MM.1S (cell line): ENCODE measurements at regions not wholly inside any gene's neighbourhood (a gene's known extent, or its start where the extent isn't known, plus 50 kb on each side); places are given as distances from the start of the nearest gene placed in this dataset.
"Not testable (repeated sequence)": the region's sequence is repeated elsewhere in the genome, so short reads cannot be mapped to it uniquely, and the experiment has no call there.

Source experiments
- DNase-seq: peaks from one replicate; pipeline ENCODE4 v3.0.0-alpha.2; 2015
- H2AFZ ChIP-seq: fragments of 300-600 bp; sonication (generic); 2 replicates; pipeline ENCODE4 v1.6.0; 2016; ENCODE audit warnings: antibody characterized with exemption, low read length
- H3F3A ChIP-seq: fragments of 300-600 bp; sonication (generic); 2 replicates; pipeline ENCODE4 v1.6.1; 2016; ENCODE audit warnings: mild to moderate bottlenecking, antibody characterized with exemption, low read length, moderate library complexity, mixed read lengths; ENCODE audit not compliant: insufficient read depth
- H3K27ac ChIP-seq: fragments of 300-600 bp; sonication (generic); 2 replicates; pipeline ENCODE4 v1.5.1; 2016; ENCODE audit warnings: mild to moderate bottlenecking, low read length
- H3K27me3 ChIP-seq: fragments of 300-600 bp; sonication (generic); replicated peaks from 2 replicates; pipeline ENCODE4 v1.6.0; 2016; ENCODE audit warnings: low read length; ENCODE audit not compliant: insufficient read depth
- H3K36me3 ChIP-seq: fragments of 300-600 bp; sonication (generic); replicated peaks from 2 replicates; pipeline ENCODE4 v1.6.1; 2016; ENCODE audit warnings: mild to moderate bottlenecking, low read length, mixed read lengths; ENCODE audit not compliant: insufficient read depth
- H3K4me1 ChIP-seq: fragments of 300-600 bp; sonication (generic); 2 replicates; pipeline ENCODE4 v1.6.1; 2016; ENCODE audit warnings: low read length, mixed read lengths
- H3K4me2 ChIP-seq: fragments of 300-600 bp; sonication (generic); 2 replicates; pipeline ENCODE4 v1.6.0; 2016; ENCODE audit warnings: low read depth, low read length
- H3K4me3 ChIP-seq: fragments of 300-600 bp; sonication (generic); 2 replicates; pipeline ENCODE4 v1.5.1; 2016; ENCODE audit warnings: low read length, mixed read lengths
- H3K79me2 ChIP-seq: fragments of 300-600 bp; sonication (generic); 2 replicates; pipeline ENCODE4 v1.6.1; 2016; ENCODE audit warnings: mixed run types, low read length, mixed read lengths
- H3K9ac ChIP-seq: fragments of 300-600 bp; sonication (generic); 2 replicates; pipeline ENCODE4 v1.6.1; 2016; ENCODE audit warnings: low read length, mixed read lengths
- H3K9me2 ChIP-seq: fragments of 300-600 bp; sonication (generic); replicated peaks from 2 replicates; pipeline ENCODE4 v1.6.1; 2016; ENCODE audit warnings: mild to moderate bottlenecking, low read length, mixed read lengths; ENCODE audit not compliant: insufficient read depth
- H3K9me3 ChIP-seq: fragments of 300-600 bp; sonication (generic); replicated peaks from 2 replicates; pipeline ENCODE4 v1.6.1; 2016; ENCODE audit warnings: mild to moderate bottlenecking, low read length, mixed read lengths; ENCODE audit not compliant: insufficient read depth
- H4K20me1 ChIP-seq: fragments of 300-600 bp; sonication (generic); 2 replicates; pipeline ENCODE4 v1.6.1; 2016; ENCODE audit warnings: mild to moderate bottlenecking, low read length, moderate library complexity, mixed read lengths; ENCODE audit not compliant: insufficient read depth
- EZH2 ChIP-seq: fragments of 300-600 bp; sonication (generic); optimal IDR thresholded peaks from 2 replicates; pipeline ENCODE3; 2017; ENCODE audit warnings: low read depth, mild to moderate bottlenecking, antibody characterized with exemption, low read length, mixed read lengths
- EZH2phosphoT487 ChIP-seq: fragments of 300-600 bp; sonication (generic); IDR thresholded peaks from 2 replicates; pipeline ENCODE4 v1.6.1; 2018; ENCODE audit warnings: antibody characterized with exemption, low read length
- TF ChIP-seq, protein P1 (sequence below): fragments of 300-600 bp; sonication (generic); IDR thresholded peaks from 2 replicates; pipeline ENCODE4 v1.5.1; 2016; ENCODE audit warnings: antibody characterized with exemption, low read length, mixed read lengths

DNA sequence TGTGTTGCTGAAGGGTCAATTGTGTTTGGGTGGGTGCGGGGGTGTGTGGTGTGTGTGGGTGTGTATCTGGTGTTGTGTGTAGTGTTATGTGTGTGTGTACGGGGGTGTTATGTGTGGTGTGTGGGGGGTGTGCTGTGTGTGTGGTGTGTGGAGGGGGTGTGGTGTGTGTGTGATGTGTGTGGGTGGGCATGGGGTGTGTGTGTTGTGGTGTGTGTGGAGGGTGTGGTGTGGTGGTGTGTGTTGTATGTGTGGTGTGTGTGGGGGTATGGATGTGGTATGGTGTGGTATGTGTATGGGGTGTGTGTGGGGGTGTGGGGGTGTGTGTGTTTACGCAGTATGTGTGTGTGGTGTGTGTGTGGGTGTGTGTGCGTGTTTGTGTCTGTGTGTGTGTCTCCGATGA, 110.8 kb downstream of the ZNF22 start:
- Histone ChIP-seq H3F3A (no peaks in the 10 kb centered on the region), H3K9ac (no peak overlapping the region), H3K4me2 (no peak overlapping the region), H2AFZ (no peak overlapping the region), H3K4me1 (no peaks in the 10 kb centered on the region), H3K27me3 (no peaks in the 10 kb centered on the region), H3K9me3 (no peaks in the 10 kb centered on the region), H3K9me2 (no peaks in the 10 kb centered on the region), H3K4me3 (no peak overlapping the region), H3K27ac (no peak overlapping the region), H3K79me2 (no peaks in the 10 kb centered on the region), H3K36me3 (no peaks in the 10 kb centered on the region), H4K20me1 (no peaks in the 10 kb centered on the region)
- TF ChIP-seq, protein P1, sequence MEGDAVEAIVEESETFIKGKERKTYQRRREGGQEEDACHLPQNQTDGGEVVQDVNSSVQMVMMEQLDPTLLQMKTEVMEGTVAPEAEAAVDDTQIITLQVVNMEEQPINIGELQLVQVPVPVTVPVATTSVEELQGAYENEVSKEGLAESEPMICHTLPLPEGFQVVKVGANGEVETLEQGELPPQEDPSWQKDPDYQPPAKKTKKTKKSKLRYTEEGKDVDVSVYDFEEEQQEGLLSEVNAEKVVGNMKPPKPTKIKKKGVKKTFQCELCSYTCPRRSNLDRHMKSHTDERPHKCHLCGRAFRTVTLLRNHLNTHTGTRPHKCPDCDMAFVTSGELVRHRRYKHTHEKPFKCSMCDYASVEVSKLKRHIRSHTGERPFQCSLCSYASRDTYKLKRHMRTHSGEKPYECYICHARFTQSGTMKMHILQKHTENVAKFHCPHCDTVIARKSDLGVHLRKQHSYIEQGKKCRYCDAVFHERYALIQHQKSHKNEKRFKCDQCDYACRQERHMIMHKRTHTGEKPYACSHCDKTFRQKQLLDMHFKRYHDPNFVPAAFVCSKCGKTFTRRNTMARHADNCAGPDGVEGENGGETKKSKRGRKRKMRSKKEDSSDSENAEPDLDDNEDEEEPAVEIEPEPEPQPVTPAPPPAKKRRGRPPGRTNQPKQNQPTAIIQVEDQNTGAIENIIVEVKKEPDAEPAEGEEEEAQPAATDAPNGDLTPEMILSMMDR: no peak
- TF ChIP-seq EZH2 (no peak), EZH2phosphoT487 (no peak)
- no peak for DNase-seq

- not testable (repeated sequence) for H3K4me1 ChIP-seq, H3K9me2 ChIP-seq, H3K27me3 ChIP-seq, DNase-seq, H3K9ac ChIP-seq, H2AFZ ChIP-seq, H3K36me3 ChIP-seq, H3K4me2 ChIP-seq, H3K79me2 ChIP-seq, H3K9me3 ChIP-seq, H3K27ac ChIP-seq, H4K20me1 ChIP-seq, H3F3A ChIP-seq, H3K4me3 ChIP-seq
These were observed 117.2 kb downstream of the ZNF22 start for GRCh38 chr10:45117940-45118339.

DNA sequence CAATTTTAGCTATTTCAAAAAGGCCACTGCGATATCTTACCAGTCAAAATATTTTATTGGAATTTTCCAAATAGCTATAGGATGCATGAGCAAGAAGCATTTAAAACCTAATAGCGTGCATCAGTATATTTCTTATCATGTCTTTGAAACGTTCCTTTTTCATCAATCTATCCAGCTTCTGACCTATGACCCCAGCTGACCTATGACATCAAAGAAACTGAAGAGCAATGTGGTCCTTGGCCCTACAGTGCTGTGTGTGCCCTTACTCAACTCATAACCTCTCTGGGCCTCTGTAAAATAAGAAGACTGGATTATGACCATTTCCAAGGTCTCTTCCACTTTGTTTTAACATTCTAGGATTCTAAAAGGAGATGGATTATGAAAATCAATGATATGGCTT, 118.2 kb downstream of the ZNF22 start:
- H3K4me2 ChIP-seq: no peak overlapping the region
- H3F3A ChIP-seq: no peaks in the 10 kb centered on the region
- H3K9me2 ChIP-seq: no peaks in the 10 kb centered on the region
- H2AFZ ChIP-seq: no peak overlapping the region
- H3K27me3 ChIP-seq: no peaks in the 10 kb centered on the region
- H3K9me3 ChIP-seq: no peaks in the 10 kb centered on the region
- no peak for DNase-seq
- no peak overlapping the region for H3K9ac ChIP-seq
- no peaks in the 10 kb centered on the region for H3K4me1 ChIP-seq
- no peak overlapping the region for H3K27ac ChIP-seq
- TF ChIP-seq, protein P1: no peak
- TF ChIP-seq EZH2 (no peak), EZH2phosphoT487 (no peak)
- no peaks in the 10 kb centered on the region for H3K79me2 ChIP-seq
- H4K20me1 ChIP-seq: no peaks in the 10 kb centered on the region
- H3K4me3 ChIP-seq: no peak overlapping the region
- H3K36me3 ChIP-seq: no peaks in the 10 kb centered on the region

- H3K9me3 ChIP-seq, H3K27ac ChIP-seq, H2AFZ ChIP-seq: not testable (repeated sequence)
These were observed 121.6 kb downstream of the ZNF22 start for GRCh38 chr10:45122180-45122860.

More at GRCh38 chr10:45122180-45122860, 121.6 kb downstream of the ZNF22 start:
- H3K4me2 ChIP-seq, H3K36me3 ChIP-seq, H3K27me3 ChIP-seq, H3F3A ChIP-seq, H3K9me2 ChIP-seq, H3K9ac ChIP-seq, H4K20me1 ChIP-seq, H3K4me1 ChIP-seq, DNase-seq, H3K4me3 ChIP-seq, H3K79me2 ChIP-seq: not testable (repeated sequence)
